ENCODE measurements at regions not wholly inside any gene's neighbourhood (a gene's known extent, or its start where the extent isn't known, plus 50 kb on each side); places are given as distances from the start of the nearest gene placed in this dataset.
"Not testable (repeated sequence)": the region's sequence is repeated elsewhere in the genome, so short reads cannot be mapped to it uniquely, and the experiment has no call there.

DNA sequence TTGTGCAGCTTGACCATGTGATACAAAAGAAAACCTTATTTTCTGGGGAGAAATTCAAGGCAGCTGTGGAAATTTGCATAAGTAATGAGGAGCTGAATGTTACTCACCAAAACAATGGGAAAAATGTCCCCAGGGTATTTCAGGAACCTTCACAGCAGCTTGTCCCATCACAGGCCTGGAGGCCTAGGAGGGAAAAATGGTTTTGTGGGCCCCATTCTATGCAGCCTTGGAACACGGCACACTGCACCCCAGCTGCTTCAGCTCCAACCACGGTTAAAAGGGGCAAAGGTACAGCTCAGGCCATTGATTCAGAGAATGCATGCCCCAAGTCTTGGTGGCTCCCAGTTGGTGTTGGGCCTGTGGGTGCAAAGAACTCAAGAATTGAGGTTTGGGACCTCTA is 216.1 kb downstream of the MAGEE1 start:
- Histone ChIP-seq H3K27me3 (no peaks in the 10 kb centered on the region), H3K36me3 (no peaks in the 10 kb centered on the region), H3K27ac (no peak overlapping the region), H3K9me3 (no peaks in the 10 kb centered on the region), H3K4me3 (no peak overlapping the region), H3K4me1 (no peaks in the 10 kb centered on the region)
- TF ChIP-seq POLR2A (IDR thresholded peaks at IDR 0.05), result no peak
- TF ChIP-seq, protein P1, sequence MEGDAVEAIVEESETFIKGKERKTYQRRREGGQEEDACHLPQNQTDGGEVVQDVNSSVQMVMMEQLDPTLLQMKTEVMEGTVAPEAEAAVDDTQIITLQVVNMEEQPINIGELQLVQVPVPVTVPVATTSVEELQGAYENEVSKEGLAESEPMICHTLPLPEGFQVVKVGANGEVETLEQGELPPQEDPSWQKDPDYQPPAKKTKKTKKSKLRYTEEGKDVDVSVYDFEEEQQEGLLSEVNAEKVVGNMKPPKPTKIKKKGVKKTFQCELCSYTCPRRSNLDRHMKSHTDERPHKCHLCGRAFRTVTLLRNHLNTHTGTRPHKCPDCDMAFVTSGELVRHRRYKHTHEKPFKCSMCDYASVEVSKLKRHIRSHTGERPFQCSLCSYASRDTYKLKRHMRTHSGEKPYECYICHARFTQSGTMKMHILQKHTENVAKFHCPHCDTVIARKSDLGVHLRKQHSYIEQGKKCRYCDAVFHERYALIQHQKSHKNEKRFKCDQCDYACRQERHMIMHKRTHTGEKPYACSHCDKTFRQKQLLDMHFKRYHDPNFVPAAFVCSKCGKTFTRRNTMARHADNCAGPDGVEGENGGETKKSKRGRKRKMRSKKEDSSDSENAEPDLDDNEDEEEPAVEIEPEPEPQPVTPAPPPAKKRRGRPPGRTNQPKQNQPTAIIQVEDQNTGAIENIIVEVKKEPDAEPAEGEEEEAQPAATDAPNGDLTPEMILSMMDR (IDR thresholded peaks at IDR 0.05), result no peak
- no peak for TF ChIP-seq POLR2AphosphoS5 (IDR thresholded peaks at IDR 0.05; ENCODE audit: insufficient read depth in 1 of 2, low read depth in 1 of 2)
- intact Hi-C loops (cut with DNase I), result no loop called here
- DNase-seq (ENCODE audit: extremely low spot score in 2 of 2), result no peak

DNA sequence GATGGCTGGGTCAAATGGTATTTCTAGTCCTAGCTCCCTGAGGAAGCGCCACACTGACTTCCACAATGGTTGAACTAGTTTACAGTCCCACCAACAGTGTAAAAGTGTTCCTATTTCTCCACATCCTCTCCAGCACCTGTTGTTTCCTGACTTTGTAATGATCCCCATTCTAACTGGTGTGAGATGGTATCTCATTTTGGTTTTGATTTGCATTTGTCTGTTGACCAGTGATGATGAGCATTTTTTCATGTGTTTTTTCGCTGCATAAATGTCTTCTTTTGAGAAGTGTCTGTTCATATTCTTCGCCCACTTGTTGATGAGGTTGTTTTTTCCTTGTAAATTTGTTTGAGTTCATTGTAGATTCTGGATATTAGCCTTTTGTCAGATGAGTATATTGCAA is 223.9 kb downstream of the MAGEE1 start:
- H3K27ac ChIP-seq; DNase-seq (ENCODE audit: extremely low spot score in 2 of 2); H3K9me3 ChIP-seq; H3K36me3 ChIP-seq; intact Hi-C loops (cut with DNase I); H3K4me1 ChIP-seq; H3K27me3 ChIP-seq; H3K4me3 ChIP-seq: not testable (repeated sequence)

DNA sequence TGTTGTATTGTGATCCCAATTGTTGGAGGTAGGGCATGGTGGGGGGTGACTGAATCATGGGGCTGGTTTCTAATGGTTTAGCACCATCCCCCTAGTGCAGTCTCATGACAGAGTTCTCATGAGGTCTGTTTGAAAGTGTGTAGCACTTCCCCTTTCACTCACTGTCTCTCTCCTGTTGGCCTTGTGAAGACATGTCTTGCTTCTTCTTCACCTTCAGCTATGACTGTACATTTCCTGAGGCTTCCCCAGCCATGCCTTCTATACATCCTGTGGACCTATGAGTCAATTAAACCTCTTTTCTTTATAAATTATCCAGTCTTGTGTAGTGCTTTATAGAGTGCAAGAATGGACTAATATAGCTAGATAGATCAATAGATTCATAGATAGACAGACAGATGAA is 230.0 kb downstream of the MAGEE1 start:
- H3K27me3 ChIP-seq, result no peaks in the 10 kb centered on the region
- TF ChIP-seq, protein P1 (IDR thresholded peaks at IDR 0.05), result no peak
- TF ChIP-seq POLR2A (IDR thresholded peaks at IDR 0.05) (no peak), POLR2AphosphoS5 (IDR thresholded peaks at IDR 0.05; ENCODE audit: insufficient read depth in 1 of 2, low read depth in 1 of 2) (no peak)
- H3K36me3 ChIP-seq, result no peaks in the 10 kb centered on the region
- no peaks in the 10 kb centered on the region for H3K4me1 ChIP-seq
- H3K27ac ChIP-seq, result no peak overlapping the region
- intact Hi-C loops (cut with DNase I), result no loop called here
- DNase-seq (ENCODE audit: extremely low spot score in 2 of 2), result no peak
- no peaks in the 10 kb centered on the region for H3K9me3 ChIP-seq
- no peak overlapping the region for H3K4me3 ChIP-seq

Small RNAs in the stretch of these regions (small RNA-seq; reads per million reads assigned to genes)
- gene RNA5SP508, result 0.26 reads per million
